ENCODE measurements at regions not wholly inside any gene's neighbourhood (a gene's known extent, or its start where the extent isn't known, plus 50 kb on each side); places are given as distances from the start of the nearest gene placed in this dataset.

DNA sequence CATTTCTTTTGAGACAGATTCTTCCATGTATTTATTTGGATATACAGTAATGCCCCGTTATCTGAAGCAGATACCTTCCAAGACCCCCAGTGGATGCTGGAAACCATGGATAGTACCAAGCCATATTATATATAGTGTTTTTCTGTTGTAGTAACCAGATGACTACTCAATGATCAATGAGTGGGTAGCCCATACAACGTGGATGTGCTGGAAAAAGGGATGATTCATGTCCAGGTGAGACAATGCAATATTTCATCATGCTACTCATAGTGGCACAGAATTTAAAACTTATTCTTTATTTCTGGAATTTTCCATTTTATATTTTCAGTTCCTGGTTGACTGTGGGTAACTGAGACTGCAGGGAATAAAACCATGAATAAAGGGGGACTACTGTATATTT lies 427.5 kb downstream of the METTL15 start:
- Histone ChIP-seq H3K36me3 (ENCODE audit: control insufficient read depth, insufficient read depth, low read length) (no peaks in the 10 kb centered on the region), H3K4me3 (replicated peaks; ENCODE audit: low read depth, low read length) (no peak overlapping the region), H3K27me3 (replicated peaks; ENCODE audit: control insufficient read depth, insufficient read depth, low read length) (no peaks in the 10 kb centered on the region)
- TF ChIP-seq, protein P1, sequence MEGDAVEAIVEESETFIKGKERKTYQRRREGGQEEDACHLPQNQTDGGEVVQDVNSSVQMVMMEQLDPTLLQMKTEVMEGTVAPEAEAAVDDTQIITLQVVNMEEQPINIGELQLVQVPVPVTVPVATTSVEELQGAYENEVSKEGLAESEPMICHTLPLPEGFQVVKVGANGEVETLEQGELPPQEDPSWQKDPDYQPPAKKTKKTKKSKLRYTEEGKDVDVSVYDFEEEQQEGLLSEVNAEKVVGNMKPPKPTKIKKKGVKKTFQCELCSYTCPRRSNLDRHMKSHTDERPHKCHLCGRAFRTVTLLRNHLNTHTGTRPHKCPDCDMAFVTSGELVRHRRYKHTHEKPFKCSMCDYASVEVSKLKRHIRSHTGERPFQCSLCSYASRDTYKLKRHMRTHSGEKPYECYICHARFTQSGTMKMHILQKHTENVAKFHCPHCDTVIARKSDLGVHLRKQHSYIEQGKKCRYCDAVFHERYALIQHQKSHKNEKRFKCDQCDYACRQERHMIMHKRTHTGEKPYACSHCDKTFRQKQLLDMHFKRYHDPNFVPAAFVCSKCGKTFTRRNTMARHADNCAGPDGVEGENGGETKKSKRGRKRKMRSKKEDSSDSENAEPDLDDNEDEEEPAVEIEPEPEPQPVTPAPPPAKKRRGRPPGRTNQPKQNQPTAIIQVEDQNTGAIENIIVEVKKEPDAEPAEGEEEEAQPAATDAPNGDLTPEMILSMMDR (IDR thresholded peaks at IDR 0.05; ENCODE audit: insufficient read depth, low read length, poor library complexity, severe bottlenecking), result no peak
- DNase-seq (ENCODE audit: extremely low read depth, insufficient read length), result no peak

DNA sequence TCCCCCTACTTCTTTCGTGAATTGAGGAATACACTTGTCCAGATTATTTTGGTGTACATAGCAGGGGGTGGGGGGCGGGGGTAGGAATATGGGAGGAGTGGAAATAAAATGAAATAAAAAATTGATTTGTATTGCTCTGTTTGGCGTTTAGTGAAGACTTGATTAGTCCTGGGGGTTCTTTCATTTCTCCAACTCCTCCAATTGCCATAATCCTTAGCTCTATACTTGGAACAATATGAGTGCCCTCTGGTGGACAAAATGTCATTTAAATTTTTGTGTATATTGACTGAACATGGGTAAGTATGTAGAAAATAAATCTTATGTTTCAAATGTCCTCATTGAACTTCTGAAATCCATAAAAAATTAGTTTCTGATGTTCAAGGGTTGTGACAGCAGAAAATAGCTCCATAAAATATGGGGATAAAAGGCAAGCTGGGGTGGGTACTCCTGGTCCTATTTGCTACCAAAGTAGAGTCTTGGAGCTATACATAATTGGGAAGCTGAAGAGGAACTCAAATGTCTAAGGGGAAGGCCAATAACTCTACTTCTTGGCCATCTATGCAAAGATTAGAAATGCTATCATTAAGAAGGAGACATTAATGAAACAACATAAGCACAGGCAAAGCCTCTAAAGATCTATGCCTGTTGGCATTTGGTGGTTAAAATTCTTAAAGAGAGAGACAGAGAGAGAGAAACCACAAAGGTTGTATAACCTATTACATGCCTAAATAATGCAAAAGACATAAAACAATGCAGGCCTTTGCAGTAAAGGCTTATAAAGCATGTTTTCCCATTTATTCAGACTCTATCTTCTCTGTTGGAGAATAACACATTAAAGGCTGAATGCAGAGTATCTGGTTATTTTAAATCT lies 421.6 kb downstream of the METTL15 start:
- Histone ChIP-seq H3K36me3 (ENCODE audit: control insufficient read depth, insufficient read depth, low read length) (no peaks in the 10 kb centered on the region), H3K4me3 (replicated peaks; ENCODE audit: low read depth, low read length) (no peak overlapping the region), H3K27me3 (replicated peaks; ENCODE audit: control insufficient read depth, insufficient read depth, low read length) (no peaks in the 10 kb centered on the region)
- TF ChIP-seq, protein P1 (IDR thresholded peaks at IDR 0.05; ENCODE audit: insufficient read depth, low read length, poor library complexity, severe bottlenecking), result peak; percentile 31
- peak; percentile 1 for DNase-seq (ENCODE audit: extremely low read depth, insufficient read length)

DNA sequence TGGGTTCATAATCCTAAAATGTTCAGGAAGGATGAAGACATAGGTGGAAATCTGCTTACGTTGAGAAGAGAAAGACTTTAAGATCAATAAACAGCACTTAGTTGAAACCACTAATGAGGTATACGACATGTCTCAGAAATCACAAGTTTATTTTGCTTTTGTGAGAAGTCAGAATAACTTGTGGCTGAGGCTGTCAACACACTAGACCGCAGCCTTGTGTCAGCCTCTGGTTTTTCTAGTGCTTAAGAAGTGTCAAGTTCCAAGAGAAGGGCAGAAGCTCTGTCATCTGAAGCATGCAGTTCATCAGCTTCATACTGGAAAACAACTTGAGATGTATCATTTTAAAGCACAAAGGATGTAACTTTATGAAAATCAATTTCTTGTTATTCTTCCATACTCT lies 420.9 kb downstream of the METTL15 start:
- TF ChIP-seq, protein P1 (IDR thresholded peaks at IDR 0.05; ENCODE audit: insufficient read depth, low read length, poor library complexity, severe bottlenecking), result no peak
- no peak overlapping the region for H3K4me3 ChIP-seq (replicated peaks; ENCODE audit: low read depth, low read length)
- no peaks in the 10 kb centered on the region for H3K36me3 ChIP-seq (ENCODE audit: control insufficient read depth, insufficient read depth, low read length)
- H3K27me3 ChIP-seq (replicated peaks; ENCODE audit: control insufficient read depth, insufficient read depth, low read length), result no peaks in the 10 kb centered on the region
- no peak for DNase-seq (ENCODE audit: extremely low read depth, insufficient read length)

DNA sequence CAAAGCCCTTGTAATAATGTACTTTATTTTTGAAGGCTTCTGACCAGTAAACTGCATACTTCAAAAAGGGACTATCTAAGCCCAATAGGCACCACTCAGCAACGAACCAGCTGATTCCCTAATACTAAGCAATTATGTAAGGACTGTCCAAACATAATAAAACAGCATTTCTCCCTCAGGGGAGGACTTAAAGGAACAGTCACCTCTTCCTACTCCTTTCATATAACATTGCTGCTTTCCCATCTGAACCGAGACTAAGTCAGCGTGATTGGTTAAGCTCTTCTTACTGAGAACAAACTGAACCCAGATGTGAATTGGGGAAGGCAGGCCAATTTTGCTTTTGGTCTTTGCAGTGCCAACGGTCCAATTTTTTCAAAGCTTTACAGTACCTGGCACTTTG lies 420.0 kb downstream of the METTL15 start:
- DNase-seq (ENCODE audit: extremely low read depth, insufficient read length), result no peak
- TF ChIP-seq, protein P1 (IDR thresholded peaks at IDR 0.05; ENCODE audit: insufficient read depth, low read length, poor library complexity, severe bottlenecking), result no peak
- Histone ChIP-seq H3K36me3 (ENCODE audit: control insufficient read depth, insufficient read depth, low read length) (no peaks in the 10 kb centered on the region), H3K27me3 (replicated peaks; ENCODE audit: control insufficient read depth, insufficient read depth, low read length) (no peaks in the 10 kb centered on the region), H3K4me3 (replicated peaks; ENCODE audit: low read depth, low read length) (no peak overlapping the region)

DNA sequence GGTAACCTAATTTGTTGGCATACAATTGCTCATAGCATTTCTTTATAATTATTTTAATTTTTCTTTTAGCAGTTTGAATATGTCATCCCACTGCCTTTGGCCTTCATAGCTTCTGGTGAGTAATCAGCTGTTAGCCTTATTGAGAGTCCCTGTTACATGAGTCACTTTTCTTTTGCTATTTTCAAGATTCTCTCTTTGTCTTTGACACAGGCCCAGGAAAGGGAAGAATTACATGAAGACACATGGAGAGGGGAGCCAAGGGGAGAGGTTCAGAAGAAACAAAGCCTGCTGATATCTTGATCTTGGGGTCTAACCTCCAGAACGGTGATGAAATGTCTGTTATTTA lies 418.2 kb downstream of the METTL15 start:
- TF ChIP-seq, protein P1 (IDR thresholded peaks at IDR 0.05; ENCODE audit: insufficient read depth, low read length, poor library complexity, severe bottlenecking), result no peak
- Histone ChIP-seq H3K36me3 (ENCODE audit: control insufficient read depth, insufficient read depth, low read length) (no peaks in the 10 kb centered on the region), H3K27me3 (replicated peaks; ENCODE audit: control insufficient read depth, insufficient read depth, low read length) (no peaks in the 10 kb centered on the region), H3K4me3 (replicated peaks; ENCODE audit: low read depth, low read length) (no peak overlapping the region)
- DNase-seq (ENCODE audit: extremely low read depth, insufficient read length), result no peak
